Hepatocyte (in vitro differentiated cells): ENCODE measurements at regions not wholly inside any gene's neighbourhood (a gene's known extent, or its start where the extent isn't known, plus 50 kb on each side); places are given as distances from the start of the nearest gene placed in this dataset.

Source experiments
- CTCF ChIP-seq: fragments of 200-600 bp; sonication (generic); IDR thresholded peaks from 2 replicates; pipeline ENCODE4 v1.5.1; 2016; ENCODE audit warnings: antibody characterized with exemption, mild to moderate bottlenecking; ENCODE audit not compliant: poor library complexity
- EZH2phosphoT487 ChIP-seq: fragments of 200-600 bp; sonication (generic); IDR thresholded peaks from one replicate; pipeline ENCODE4 v1.6.1; 2018; ENCODE audit warnings: antibody characterized with exemption, mild to moderate bottlenecking, low read depth, moderate library complexity; ENCODE audit not compliant: unreplicated experiment, severe bottlenecking

- TF ChIP-seq CTCF: no peak
- TF ChIP-seq EZH2phosphoT487: no peak
Measured at GRCh38 chrX:9240956-9241355, 207.0 kb upstream of the FAM9B start.
